Astrocyte of the hippocampus (primary cell): ENCODE measurements at regions not wholly inside any gene's neighbourhood (a gene's known extent, or its start where the extent isn't known, plus 50 kb on each side); places are given as distances from the start of the nearest gene placed in this dataset.
"Not testable (repeated sequence)": the region's sequence is repeated elsewhere in the genome, so short reads cannot be mapped to it uniquely, and the experiment has no call there.

Experiments used
- DNase-seq: peaks from one replicate; pipeline ENCODE4 v3.0.0; 2011; ENCODE audit warnings: low read depth, low spot score

DNA sequence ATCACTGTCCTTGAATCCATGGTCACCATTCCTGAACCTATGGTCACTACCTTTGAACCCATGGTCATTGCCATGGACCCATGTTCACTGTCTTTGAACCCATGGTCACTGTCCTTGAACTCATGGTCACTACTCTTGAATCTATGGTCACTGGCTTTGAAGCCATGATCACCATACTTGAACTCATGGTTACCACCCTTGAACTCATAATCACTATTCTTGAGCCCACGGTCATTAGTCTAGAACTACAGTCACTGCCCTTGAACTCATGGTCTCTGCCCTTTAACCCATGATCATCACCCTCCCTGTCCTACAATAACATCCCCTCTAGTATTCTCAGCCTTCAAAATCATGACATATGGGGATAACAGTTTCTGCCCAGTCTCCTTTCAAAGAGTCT lies 270.5 kb downstream of the CXCL12 start:
- DNase-seq = no peak

DNA sequence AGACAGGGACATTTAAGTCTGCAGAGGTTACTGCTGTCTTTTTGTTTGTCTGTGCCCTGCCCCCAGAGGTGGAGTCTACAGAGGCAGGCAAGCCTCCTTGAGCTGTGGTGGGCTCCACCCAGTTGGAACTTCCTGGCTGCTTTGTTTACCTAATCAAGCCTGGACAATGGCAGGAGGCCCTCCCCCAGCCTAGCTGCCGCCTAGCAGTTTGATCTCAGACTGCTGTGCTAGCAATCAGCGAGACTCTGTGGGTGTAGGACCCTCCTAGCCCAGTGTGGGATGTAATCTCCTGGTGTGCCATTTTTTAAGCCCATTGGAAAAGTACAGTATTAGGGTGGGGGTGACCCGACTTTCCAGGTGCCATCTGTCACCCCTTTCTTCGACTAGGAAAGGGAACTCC lies 272.6 kb downstream of the CXCL12 start:
- not testable (repeated sequence) for DNase-seq

- DNase-seq = no peak
Observed at GRCh38 chr10:44105696-44106095, 279.2 kb downstream of the CXCL12 start.

DNA sequence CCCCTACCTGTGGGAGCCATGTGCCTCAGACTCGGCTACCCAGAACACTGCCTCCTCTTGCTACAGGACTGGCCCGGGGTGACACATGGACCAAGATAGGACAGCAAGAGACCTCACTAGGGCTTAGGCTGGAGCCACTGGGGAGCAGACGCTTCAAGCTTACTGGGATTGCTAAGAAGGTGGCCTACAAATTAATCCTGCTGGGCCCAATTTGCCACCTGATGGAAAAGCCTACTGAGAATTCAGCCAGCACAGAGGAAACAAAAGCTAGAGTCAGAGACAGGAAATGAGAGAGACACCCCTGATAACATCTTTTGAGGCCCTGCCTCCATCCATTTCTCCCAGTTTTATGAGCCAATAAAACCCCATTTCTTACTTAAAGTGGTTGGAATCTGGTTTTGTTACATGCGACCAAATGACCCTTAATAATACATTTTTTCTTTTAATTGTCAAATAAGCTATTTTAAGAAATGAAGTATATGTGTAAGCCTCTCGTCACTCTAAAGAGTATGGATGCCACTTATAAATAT lies 282.1 kb downstream of the CXCL12 start:
- DNase-seq = no peak

- DNase-seq = no peak
Observed at GRCh38 chr10:44101082-44101481, 283.8 kb downstream of the CXCL12 start.

GRCh38 chr10:44099511-44099910 lies 285.4 kb downstream of the CXCL12 start:
- DNase-seq = no peak

- DNase-seq = not testable (repeated sequence)
Observed at GRCh38 chr10:44096217-44096616, 288.7 kb downstream of the CXCL12 start.

- no peak for DNase-seq
Observed at GRCh38 chr10:44089671-44090070, 295.2 kb downstream of the CXCL12 start.

GRCh38 chr10:44087403-44087802 lies 297.5 kb downstream of the CXCL12 start:
- DNase-seq = no peak

DNA sequence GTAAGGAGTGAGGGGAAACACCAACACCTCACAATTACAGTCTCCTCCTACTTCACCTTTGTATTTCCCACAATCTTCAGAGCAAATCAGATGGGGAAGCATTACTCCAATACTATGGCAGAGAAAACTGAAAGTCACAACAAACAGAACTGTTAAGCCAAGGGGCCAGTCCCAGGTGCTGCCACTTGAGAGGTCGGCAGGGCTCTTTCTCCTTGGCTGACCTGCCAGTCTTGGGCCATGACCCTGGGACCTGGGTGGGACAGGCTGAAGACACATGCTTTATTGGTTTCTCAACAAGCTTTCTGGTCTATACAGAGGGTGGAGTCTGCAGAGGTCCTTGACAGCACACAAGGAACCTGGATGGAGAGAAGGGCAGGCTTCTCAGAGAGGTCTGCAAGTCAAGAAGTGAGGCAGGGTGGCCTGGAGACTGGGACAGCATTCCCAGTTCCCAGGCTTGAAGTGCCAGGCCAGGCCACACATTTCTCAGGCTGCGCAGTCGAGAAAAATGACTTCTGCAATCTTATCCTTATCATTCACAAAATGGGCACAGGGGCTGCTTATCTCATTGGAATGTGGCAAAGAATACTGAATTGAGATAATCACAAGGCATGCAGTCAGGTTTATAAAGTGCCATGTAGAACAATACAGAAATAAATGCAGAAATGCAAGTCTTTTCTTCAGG lies 301.0 kb downstream of the CXCL12 start:
- peak; percentile 13 for DNase-seq

GRCh38 chr10:44071479-44071878 lies 313.4 kb downstream of the CXCL12 start:
- DNase-seq = peak; percentile 78

GRCh38 chr10:44070282-44070681 lies 314.6 kb downstream of the CXCL12 start:
- no peak for DNase-seq

DNA sequence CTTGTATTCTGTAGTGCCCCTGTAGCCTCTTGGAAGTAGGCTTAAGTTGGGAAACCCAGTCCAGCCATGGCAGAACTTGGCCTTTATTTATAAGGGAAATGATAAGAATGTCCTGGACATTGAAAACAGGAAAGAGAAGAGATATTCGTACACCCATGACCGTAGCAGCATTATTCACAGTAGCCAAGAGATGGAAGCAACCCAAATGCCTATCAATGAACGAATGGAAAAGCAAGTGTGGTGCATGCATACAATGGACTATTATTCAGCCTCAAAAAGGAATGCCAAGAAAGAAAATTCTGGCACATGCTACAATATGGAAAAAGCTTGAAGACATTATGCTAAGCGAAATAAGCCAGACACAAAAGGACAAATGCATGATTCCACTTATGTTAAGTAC lies 315.3 kb downstream of the CXCL12 start:
- peak; percentile 35 for DNase-seq

GRCh38 chr10:44068716-44069482 lies 316.0 kb downstream of the CXCL12 start:
- no peak for DNase-seq

- DNase-seq = no peak
Observed at GRCh38 chr10:44067432-44067831, 317.5 kb downstream of the CXCL12 start.

GRCh38 chr10:44066527-44067255 lies 318.2 kb downstream of the CXCL12 start:
- no peak for DNase-seq

GRCh38 chr10:44065788-44066526 lies 318.9 kb downstream of the CXCL12 start:
- no peak for DNase-seq

- no peak for DNase-seq
Observed at GRCh38 chr10:44064987-44065787, 319.7 kb downstream of the CXCL12 start.

DNA sequence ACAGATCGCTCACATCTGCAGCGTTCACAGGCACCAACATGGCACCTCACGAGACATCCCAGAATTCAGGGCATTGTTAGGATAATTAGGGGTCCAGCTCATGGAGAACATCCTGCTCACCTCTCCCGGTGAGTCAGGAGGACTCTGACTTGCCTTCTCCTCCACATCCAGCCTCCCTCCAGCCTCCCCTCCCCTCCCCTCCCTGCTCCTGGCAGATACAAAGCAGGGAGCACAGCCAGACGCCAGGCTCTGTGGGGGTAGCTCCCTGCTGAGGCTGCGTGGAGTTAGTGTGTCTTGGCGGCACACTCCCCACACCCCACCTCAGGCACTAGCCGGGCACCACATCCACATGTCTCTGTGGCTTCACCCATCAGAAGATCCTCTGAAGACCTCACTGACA lies 320.6 kb downstream of the CXCL12 start:
- DNase-seq = no peak

DNA sequence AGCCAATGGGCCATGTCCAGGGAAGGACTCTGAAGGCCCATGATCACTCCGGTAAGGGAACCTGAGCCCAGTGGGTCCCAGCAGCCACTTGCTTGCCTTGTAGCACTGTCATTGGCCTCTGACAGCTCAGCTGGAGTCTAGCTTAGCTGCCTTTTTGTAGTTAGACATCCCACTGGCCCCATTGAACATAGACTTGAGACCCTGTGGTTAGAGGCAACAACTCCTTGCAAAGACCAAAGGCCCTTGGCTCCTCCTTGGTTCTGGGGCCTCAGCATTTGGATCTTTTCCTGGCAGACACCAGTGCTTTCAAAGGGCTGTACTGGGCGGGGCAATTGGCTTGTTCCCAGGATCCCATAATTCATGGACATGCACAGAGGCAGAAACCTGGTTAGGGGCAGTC lies 321.2 kb downstream of the CXCL12 start:
- no peak for DNase-seq

GRCh38 chr10:44060719-44061118 lies 324.2 kb downstream of the CXCL12 start:
- DNase-seq = no peak
